ENCODE measurements at regions not wholly inside any gene's neighbourhood (a gene's known extent, or its start where the extent isn't known, plus 50 kb on each side); places are given as distances from the start of the nearest gene placed in this dataset.

DNA sequence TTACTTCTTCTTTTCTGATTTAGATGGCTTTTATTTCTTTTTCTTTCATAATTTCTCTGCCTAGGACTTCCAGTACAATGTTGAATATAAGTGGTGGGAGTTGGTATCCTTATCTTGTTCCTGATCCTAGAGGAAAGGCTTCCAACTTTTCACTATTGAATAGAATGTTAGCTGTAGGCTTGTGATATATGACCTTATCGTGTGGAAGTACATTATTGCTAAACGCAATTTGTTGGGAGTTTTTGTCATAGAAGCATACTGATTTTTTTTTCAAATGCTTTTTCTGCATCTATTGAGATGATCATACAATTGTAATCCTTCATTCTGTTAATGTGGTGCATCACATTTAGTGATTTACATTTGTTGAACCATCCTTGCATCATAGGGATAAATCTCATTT is 79.5 kb downstream of the FASLG start:
- H3K4me3 ChIP-seq (ENCODE audit: control insufficient read depth, low read depth, low read length), result no peak overlapping the region
- TF ChIP-seq, protein P1, sequence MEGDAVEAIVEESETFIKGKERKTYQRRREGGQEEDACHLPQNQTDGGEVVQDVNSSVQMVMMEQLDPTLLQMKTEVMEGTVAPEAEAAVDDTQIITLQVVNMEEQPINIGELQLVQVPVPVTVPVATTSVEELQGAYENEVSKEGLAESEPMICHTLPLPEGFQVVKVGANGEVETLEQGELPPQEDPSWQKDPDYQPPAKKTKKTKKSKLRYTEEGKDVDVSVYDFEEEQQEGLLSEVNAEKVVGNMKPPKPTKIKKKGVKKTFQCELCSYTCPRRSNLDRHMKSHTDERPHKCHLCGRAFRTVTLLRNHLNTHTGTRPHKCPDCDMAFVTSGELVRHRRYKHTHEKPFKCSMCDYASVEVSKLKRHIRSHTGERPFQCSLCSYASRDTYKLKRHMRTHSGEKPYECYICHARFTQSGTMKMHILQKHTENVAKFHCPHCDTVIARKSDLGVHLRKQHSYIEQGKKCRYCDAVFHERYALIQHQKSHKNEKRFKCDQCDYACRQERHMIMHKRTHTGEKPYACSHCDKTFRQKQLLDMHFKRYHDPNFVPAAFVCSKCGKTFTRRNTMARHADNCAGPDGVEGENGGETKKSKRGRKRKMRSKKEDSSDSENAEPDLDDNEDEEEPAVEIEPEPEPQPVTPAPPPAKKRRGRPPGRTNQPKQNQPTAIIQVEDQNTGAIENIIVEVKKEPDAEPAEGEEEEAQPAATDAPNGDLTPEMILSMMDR (IDR thresholded peaks at IDR 0.05; ENCODE audit: control insufficient read depth, insufficient read depth, low read depth, low read length, missing control alignments), result no peak
- no peak for DNase-seq (ENCODE audit: low read depth)

- TF ChIP-seq, protein P1 (IDR thresholded peaks at IDR 0.05; ENCODE audit: control insufficient read depth, insufficient read depth, low read depth, low read length, missing control alignments), result peak; percentile 69
- no peak overlapping the region for H3K4me3 ChIP-seq (ENCODE audit: control insufficient read depth, low read depth, low read length)
- DNase-seq (ENCODE audit: low read depth), result no peak
Observed at GRCh38 chr1:172742599-172743500, 83.9 kb downstream of the FASLG start.

DNA sequence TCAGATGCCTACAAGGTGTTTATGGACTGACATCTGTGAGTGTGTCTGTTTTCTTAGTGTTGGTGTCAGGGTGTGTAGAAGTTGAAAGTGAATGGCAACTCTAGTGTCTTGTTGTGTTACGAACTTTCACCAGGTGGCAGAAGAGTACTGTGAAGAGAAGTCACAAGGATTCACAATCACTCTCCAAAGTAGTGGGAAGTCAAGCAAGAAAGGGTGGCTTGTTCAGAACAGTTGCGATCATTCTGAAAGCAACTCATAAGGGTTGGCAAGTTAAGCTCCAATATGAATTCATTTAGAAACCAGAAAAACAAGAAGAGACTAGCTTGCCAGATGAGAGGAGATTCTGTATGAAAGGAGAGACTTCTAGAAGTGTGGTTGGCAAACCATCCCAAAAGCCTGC is 86.1 kb downstream of the FASLG start:
- peak; percentile 62 for DNase-seq (ENCODE audit: low read depth)
- no peak overlapping the region for H3K4me3 ChIP-seq (ENCODE audit: control insufficient read depth, low read depth, low read length)
- TF ChIP-seq, protein P1 (IDR thresholded peaks at IDR 0.05; ENCODE audit: control insufficient read depth, insufficient read depth, low read depth, low read length, missing control alignments), result peak; percentile 77

DNA sequence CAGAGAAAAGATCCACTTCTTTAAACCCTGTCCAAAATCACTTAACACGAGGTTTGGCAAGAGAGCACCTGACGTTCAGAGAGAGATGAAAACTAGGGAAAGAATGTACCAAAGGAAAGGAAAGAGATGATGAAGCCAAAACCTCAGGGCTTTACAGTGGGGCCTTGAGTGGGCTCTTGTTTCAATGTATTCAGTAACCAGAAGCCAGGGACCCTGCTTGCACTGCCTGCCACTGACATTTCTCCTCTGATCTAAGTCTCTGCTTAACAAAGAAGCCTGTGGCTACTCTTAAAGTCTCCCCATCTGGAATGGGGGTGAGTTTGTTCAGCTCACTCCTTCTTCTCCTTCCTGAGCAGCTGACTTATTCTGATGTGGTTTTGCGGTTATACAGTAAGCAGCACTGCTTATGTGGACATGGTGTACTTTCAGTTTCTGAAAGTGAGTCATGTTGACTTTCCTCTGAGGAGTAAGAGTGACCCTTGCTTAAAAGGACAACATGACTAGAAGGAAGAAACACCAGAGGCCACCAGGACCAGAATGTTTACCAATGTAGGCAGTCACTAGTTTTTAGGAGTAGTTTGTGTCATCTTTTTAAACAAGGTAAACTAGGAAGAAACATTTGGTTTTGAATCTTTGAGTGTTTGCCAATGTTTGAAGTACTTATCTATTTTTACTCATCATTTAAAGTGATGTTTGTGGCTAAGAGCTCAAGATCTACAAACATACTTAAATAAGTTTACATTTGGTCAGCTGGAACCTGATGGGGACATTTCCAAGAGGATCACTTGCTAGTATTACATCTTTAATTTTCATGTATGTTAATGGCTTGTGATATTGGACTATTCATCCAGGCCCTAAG is 87.4 kb downstream of the FASLG start:
- TF ChIP-seq, protein P1 (IDR thresholded peaks at IDR 0.05; ENCODE audit: control insufficient read depth, insufficient read depth, low read depth, low read length, missing control alignments), result no peak
- peak; percentile 96 for DNase-seq (ENCODE audit: low read depth)
- no peak overlapping the region for H3K4me3 ChIP-seq (ENCODE audit: control insufficient read depth, low read depth, low read length)

DNA sequence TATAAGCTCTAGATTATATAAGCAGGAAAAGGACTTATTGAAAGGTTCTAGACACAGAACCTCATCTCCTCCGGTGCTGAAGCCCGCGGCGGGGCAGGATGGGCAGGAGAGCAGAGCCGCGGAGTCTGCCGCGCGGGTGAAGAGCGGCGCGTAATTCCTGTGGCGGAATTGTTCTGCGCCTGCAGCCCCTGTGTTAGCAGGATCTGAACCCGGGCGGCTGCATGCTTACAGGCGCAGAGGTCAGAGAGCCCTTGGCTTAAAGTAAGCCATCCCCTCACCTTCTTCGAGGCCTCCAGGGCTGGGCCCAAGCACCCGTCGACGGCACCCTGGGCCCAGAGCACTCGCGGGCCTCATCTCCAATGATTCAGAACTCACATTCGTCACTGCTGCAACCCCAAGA is 89.3 kb downstream of the FASLG start:
- H3K4me3 ChIP-seq (ENCODE audit: control insufficient read depth, low read depth, low read length), result no peak overlapping the region
- TF ChIP-seq, protein P1 (IDR thresholded peaks at IDR 0.05; ENCODE audit: control insufficient read depth, insufficient read depth, low read depth, low read length, missing control alignments), result no peak
- no peak for DNase-seq (ENCODE audit: low read depth)

DNA sequence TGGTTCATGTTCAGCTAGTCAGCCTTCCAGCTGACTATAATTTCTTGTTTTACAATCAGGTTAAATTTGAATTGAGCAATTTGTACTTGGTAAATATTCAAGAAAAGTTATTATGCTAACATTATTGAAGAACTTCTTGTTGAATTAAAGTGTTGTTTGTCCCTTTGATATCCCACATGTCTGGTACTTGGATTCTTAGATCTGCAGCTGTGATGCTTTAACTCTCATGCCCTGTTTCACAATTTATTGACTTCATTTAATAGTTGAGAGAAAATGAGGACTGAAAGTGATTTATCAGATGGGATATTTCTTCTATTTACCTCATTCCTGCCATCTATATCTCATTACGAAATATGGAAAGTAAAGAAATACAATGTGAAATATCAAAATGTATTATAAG is 92.8 kb downstream of the FASLG start:
- H3K4me3 ChIP-seq (ENCODE audit: control insufficient read depth, low read depth, low read length), result no peak overlapping the region
- TF ChIP-seq, protein P1 (IDR thresholded peaks at IDR 0.05; ENCODE audit: control insufficient read depth, insufficient read depth, low read depth, low read length, missing control alignments), result no peak
- no peak for DNase-seq (ENCODE audit: low read depth)
